IPS-18c (cell line): ENCODE measurements at regions not wholly inside any gene's neighbourhood (a gene's known extent, or its start where the extent isn't known, plus 50 kb on each side); places are given as distances from the start of the nearest gene placed in this dataset.

Experiments used
- H3K4me3 ChIP-seq: 2 replicates; pipeline ENCODE4 v1.7.0; 2013; ENCODE audit warnings: low read depth, mild to moderate bottlenecking, low read length, moderate library complexity; ENCODE audit not compliant: insufficient read depth
- H3K9me3 ChIP-seq: one replicate; pipeline ENCODE4 v1.6.1; 2013; ENCODE audit warnings: mild to moderate bottlenecking, low read length, moderate library complexity; ENCODE audit not compliant: control insufficient read depth, insufficient read depth

GRCh38 chr17:77001487-77001886 lies 133.3 kb downstream of the MGAT5B start:
- Histone ChIP-seq H3K9me3 (peaks cover 2% of the 10 kb centered on the region), H3K4me3 (no peak overlapping the region)

- Histone ChIP-seq H3K4me3 (no peak overlapping the region), H3K9me3 (peaks cover 2% of the 10 kb centered on the region)
Observed at GRCh38 chr17:77002103-77003045, 134.2 kb downstream of the MGAT5B start.

GRCh38 chr17:77003699-77004098 lies 135.5 kb downstream of the MGAT5B start:
- H3K4me3 ChIP-seq = no peak overlapping the region
- peaks cover 2% of the 10 kb centered on the region for H3K9me3 ChIP-seq

GRCh38 chr17:77006971-77007649 lies 133.7 kb upstream of the SEC14L1 start:
- H3K4me3 ChIP-seq = no peak overlapping the region
- H3K9me3 ChIP-seq = no peaks in the 10 kb centered on the region

GRCh38 chr17:77009877-77010276 lies 130.9 kb upstream of the SEC14L1 start:
- H3K9me3 ChIP-seq = no peaks in the 10 kb centered on the region
- H3K4me3 ChIP-seq = no peak overlapping the region

- Histone ChIP-seq H3K9me3 (no peaks in the 10 kb centered on the region), H3K4me3 (no peak overlapping the region)
Observed at GRCh38 chr17:77010667-77011066, 130.1 kb upstream of the SEC14L1 start.

GRCh38 chr17:77011173-77012011 lies 129.4 kb upstream of the SEC14L1 start:
- Histone ChIP-seq H3K9me3 (no peaks in the 10 kb centered on the region), H3K4me3 (no peak overlapping the region)

GRCh38 chr17:77018504-77018903 lies 122.3 kb upstream of the SEC14L1 start:
- H3K9me3 ChIP-seq = no peaks in the 10 kb centered on the region
- no peak overlapping the region for H3K4me3 ChIP-seq

GRCh38 chr17:77019893-77020379 lies 120.8 kb upstream of the SEC14L1 start:
- no peak overlapping the region for H3K4me3 ChIP-seq
- H3K9me3 ChIP-seq = no peaks in the 10 kb centered on the region

- H3K9me3 ChIP-seq = no peaks in the 10 kb centered on the region
- H3K4me3 ChIP-seq = no peak overlapping the region
Observed at GRCh38 chr17:77020973-77021372, 119.8 kb upstream of the SEC14L1 start.

- no peak overlapping the region for H3K4me3 ChIP-seq
Observed at GRCh38 chr17:77022766-77023165, 118.0 kb upstream of the SEC14L1 start.

GRCh38 chr17:77025781-77026180 lies 115.0 kb upstream of the SEC14L1 start:
- Histone ChIP-seq H3K9me3 (no peaks in the 10 kb centered on the region), H3K4me3 (no peak overlapping the region)

More at GRCh38 chr17:77022766-77023165, 118.0 kb upstream of the SEC14L1 start:
- H3K9me3 ChIP-seq = no peaks in the 10 kb centered on the region

- Histone ChIP-seq H3K4me3 (no peak overlapping the region), H3K9me3 (no peaks in the 10 kb centered on the region)
Observed at GRCh38 chr17:77027271-77027889, 113.4 kb upstream of the SEC14L1 start.

GRCh38 chr17:77028900-77029299 lies 111.9 kb upstream of the SEC14L1 start:
- Histone ChIP-seq H3K4me3 (no peak overlapping the region), H3K9me3 (no peaks in the 10 kb centered on the region)

GRCh38 chr17:77032929-77033328 lies 107.8 kb upstream of the SEC14L1 start:
- H3K4me3 ChIP-seq = no peak overlapping the region
- no peaks in the 10 kb centered on the region for H3K9me3 ChIP-seq

- H3K9me3 ChIP-seq = no peaks in the 10 kb centered on the region
Observed at GRCh38 chr17:77033892-77034404, 106.8 kb upstream of the SEC14L1 start.

More at GRCh38 chr17:77033892-77034404, 106.8 kb upstream of the SEC14L1 start:
- no peak overlapping the region for H3K4me3 ChIP-seq
